ENCODE measurements at regions not wholly inside any gene's neighbourhood (a gene's known extent, or its start where the extent isn't known, plus 50 kb on each side); places are given as distances from the start of the nearest gene placed in this dataset.
"Not testable (repeated sequence)": the region's sequence is repeated elsewhere in the genome, so short reads cannot be mapped to it uniquely, and the experiment has no call there.

GRCh38 chr2:240191001-240191400, 50.5 kb upstream of the OTOS start:
- H3K36me3 Mint-ChIP-seq: no peaks in the 10 kb centered on the region
- peaks cover 1% of the 10 kb centered on the region for H3K9me3 Mint-ChIP-seq
- no peak overlapping the region for H3K27ac Mint-ChIP-seq
- H3K4me1 Mint-ChIP-seq: no peaks in the 10 kb centered on the region
- ATAC-seq (ENCODE audit: low read depth): no peak
- H3K4me3 Mint-ChIP-seq: no peak overlapping the region
- H3K27me3 Mint-ChIP-seq: peaks cover 5% of the 10 kb centered on the region
- DNase-seq (ENCODE audit: low spot score in 2 of 2): no peak

- Mint-ChIP-seq H3K27me3 (peaks cover 7% of the 10 kb centered on the region), H3K9me3 (peaks cover 1% of the 10 kb centered on the region), H3K4me3 (no peak overlapping the region), H3K36me3 (no peaks in the 10 kb centered on the region), H3K27ac (no peak overlapping the region), H3K4me1 (no peaks in the 10 kb centered on the region)
- DNase-seq (ENCODE audit: low spot score in 2 of 2): no peak
- no peak for ATAC-seq (ENCODE audit: low read depth)
These were observed 52.2 kb upstream of the OTOS start for GRCh38 chr2:240192661-240193060.

GRCh38 chr2:240194341-240194762, 53.9 kb upstream of the OTOS start:
- not testable (repeated sequence) for DNase-seq (ENCODE audit: low spot score in 2 of 2); H3K4me1 Mint-ChIP-seq; H3K27me3 Mint-ChIP-seq; ATAC-seq (ENCODE audit: low read depth); H3K27ac Mint-ChIP-seq; H3K9me3 Mint-ChIP-seq; H3K36me3 Mint-ChIP-seq; H3K4me3 Mint-ChIP-seq

GRCh38 chr2:240195316-240195861, 54.9 kb upstream of the OTOS start:
- no peak for ATAC-seq (ENCODE audit: low read depth)
- Mint-ChIP-seq H3K27ac (no peak overlapping the region), H3K36me3 (no peaks in the 10 kb centered on the region), H3K4me3 (no peak overlapping the region), H3K9me3 (no peaks in the 10 kb centered on the region), H3K4me1 (no peaks in the 10 kb centered on the region), H3K27me3 (peaks cover 7% of the 10 kb centered on the region)
- DNase-seq (ENCODE audit: low spot score in 2 of 2): no peak

GRCh38 chr2:240196716-240197461, 56.4 kb upstream of the OTOS start:
- Mint-ChIP-seq H3K36me3 (no peaks in the 10 kb centered on the region), H3K27ac (no peak overlapping the region)

GRCh38 chr2:240197462-240198139, 57.1 kb upstream of the OTOS start:
- DNase-seq (ENCODE audit: low spot score in 2 of 2): no peak
- H3K9me3 Mint-ChIP-seq: no peaks in the 10 kb centered on the region
- H3K4me3 Mint-ChIP-seq: no peak overlapping the region

More at GRCh38 chr2:240196716-240197461, 56.4 kb upstream of the OTOS start:
- no peak for ATAC-seq (ENCODE audit: low read depth)
- DNase-seq (ENCODE audit: low spot score in 2 of 2): no peak
- Mint-ChIP-seq H3K4me3 (no peak overlapping the region), H3K4me1 (no peaks in the 10 kb centered on the region), H3K9me3 (no peaks in the 10 kb centered on the region), H3K27me3 (peaks cover 8% of the 10 kb centered on the region)

GRCh38 chr2:240198226-240198625, 57.8 kb upstream of the OTOS start:
- Mint-ChIP-seq H3K27me3 (peaks cover 9% of the 10 kb centered on the region), H3K4me1 (no peaks in the 10 kb centered on the region)
- no peak for DNase-seq (ENCODE audit: low spot score in 2 of 2)

More at GRCh38 chr2:240197462-240198139, 57.1 kb upstream of the OTOS start:
- H3K36me3 Mint-ChIP-seq: no peaks in the 10 kb centered on the region
- H3K4me1 Mint-ChIP-seq: no peaks in the 10 kb centered on the region
- H3K27ac Mint-ChIP-seq: no peak overlapping the region
- ATAC-seq (ENCODE audit: low read depth): no peak
- peaks cover 7% of the 10 kb centered on the region for H3K27me3 Mint-ChIP-seq

GRCh38 chr2:240199133-240199870, 58.8 kb upstream of the OTOS start:
- no peaks in the 10 kb centered on the region for H3K4me1 Mint-ChIP-seq
- H3K36me3 Mint-ChIP-seq: no peaks in the 10 kb centered on the region
- no peak for DNase-seq (ENCODE audit: low spot score in 2 of 2)
- ATAC-seq (ENCODE audit: low read depth): no peak
- H3K9me3 Mint-ChIP-seq: no peaks in the 10 kb centered on the region
- H3K27ac Mint-ChIP-seq: no peak overlapping the region
- H3K4me3 Mint-ChIP-seq: no peak overlapping the region
- H3K27me3 Mint-ChIP-seq: peaks cover 9% of the 10 kb centered on the region

More at GRCh38 chr2:240198226-240198625, 57.8 kb upstream of the OTOS start:
- no peak overlapping the region for H3K4me3 Mint-ChIP-seq
- no peak overlapping the region for H3K27ac Mint-ChIP-seq
- ATAC-seq (ENCODE audit: low read depth): no peak
- no peaks in the 10 kb centered on the region for H3K36me3 Mint-ChIP-seq
- no peaks in the 10 kb centered on the region for H3K9me3 Mint-ChIP-seq

GRCh38 chr2:240200230-240201051, 60.0 kb upstream of the OTOS start:
- Mint-ChIP-seq H3K9me3 (no peaks in the 10 kb centered on the region), H3K27me3 (peaks cover 12% of the 10 kb centered on the region), H3K36me3 (no peaks in the 10 kb centered on the region), H3K27ac (no peak overlapping the region), H3K4me3 (no peak overlapping the region), H3K4me1 (no peaks in the 10 kb centered on the region)
- DNase-seq (ENCODE audit: low spot score in 2 of 2) (no peak), ATAC-seq (ENCODE audit: low read depth) (no peak)

- Mint-ChIP-seq H3K4me3 (no peak overlapping the region), H3K9me3 (peaks cover 2% of the 10 kb centered on the region), H3K27me3 (peaks cover 11% of the 10 kb centered on the region), H3K4me1 (no peaks in the 10 kb centered on the region), H3K27ac (no peak overlapping the region), H3K36me3 (no peaks in the 10 kb centered on the region)
- DNase-seq (ENCODE audit: low spot score in 2 of 2) (no peak), ATAC-seq (ENCODE audit: low read depth) (no peak)
These were observed 61.4 kb upstream of the OTOS start for GRCh38 chr2:240201866-240202265.

- no peak overlapping the region for H3K4me3 Mint-ChIP-seq
- H3K36me3 Mint-ChIP-seq: no peaks in the 10 kb centered on the region
- no peak overlapping the region for H3K27ac Mint-ChIP-seq
- ATAC-seq (ENCODE audit: low read depth) (no peak), DNase-seq (ENCODE audit: low spot score in 2 of 2) (no peak)
- H3K9me3 Mint-ChIP-seq: peaks cover 2% of the 10 kb centered on the region
- H3K4me1 Mint-ChIP-seq: no peaks in the 10 kb centered on the region
- H3K27me3 Mint-ChIP-seq: peaks cover 11% of the 10 kb centered on the region
These were observed 62.1 kb upstream of the OTOS start for GRCh38 chr2:240202586-240202985.

GRCh38 chr2:240203031-240203787, 62.8 kb upstream of the OTOS start:
- Mint-ChIP-seq H3K4me1 (no peaks in the 10 kb centered on the region), H3K27ac (no peak overlapping the region), H3K36me3 (no peaks in the 10 kb centered on the region), H3K27me3 (peaks cover 11% of the 10 kb centered on the region), H3K4me3 (no peak overlapping the region), H3K9me3 (peaks cover 2% of the 10 kb centered on the region)
- ATAC-seq (ENCODE audit: low read depth) (no peak), DNase-seq (ENCODE audit: low spot score in 2 of 2) (no peak)

GRCh38 chr2:240203788-240204270, 63.4 kb upstream of the OTOS start:
- Mint-ChIP-seq H3K27me3 (peaks cover 11% of the 10 kb centered on the region), H3K36me3 (no peaks in the 10 kb centered on the region), H3K4me1 (no peaks in the 10 kb centered on the region), H3K9me3 (peaks cover 2% of the 10 kb centered on the region), H3K27ac (no peak overlapping the region), H3K4me3 (no peak overlapping the region)
- ATAC-seq (ENCODE audit: low read depth) (no peak), DNase-seq (ENCODE audit: low spot score in 2 of 2) (no peak)

Data from memory B cell (primary cell).